HG03342 (cell line): ENCODE measurements at regions not wholly inside any gene's neighbourhood (a gene's known extent, or its start where the extent isn't known, plus 50 kb on each side); places are given as distances from the start of the nearest gene placed in this dataset.
"Not testable (repeated sequence)": the region's sequence is repeated elsewhere in the genome, so short reads cannot be mapped to it uniquely, and the experiment has no call there.

Source experiments
- ATAC-seq: cut with Tn5 transposase; IDR thresholded peaks from one replicate; pipeline ENCODE4 v1.9.1; 2021; ENCODE audit warnings: mild to moderate bottlenecking, moderate library complexity; ENCODE audit not compliant: unreplicated experiment

GRCh38 chr4:85018983-85019382 lies 52.5 kb upstream of the WDFY3 start:
- no peak for ATAC-seq

- no peak for ATAC-seq
Measured at GRCh38 chr4:85019411-85019810, 52.9 kb upstream of the WDFY3 start.

- no peak for ATAC-seq
Measured at GRCh38 chr4:85024671-85025070, 58.2 kb upstream of the WDFY3 start.

GRCh38 chr4:85028910-85029309 lies 62.4 kb upstream of the WDFY3 start:
- ATAC-seq = no peak

GRCh38 chr4:85029453-85029852 lies 63.0 kb upstream of the WDFY3 start:
- ATAC-seq = no peak

GRCh38 chr4:85030156-85030555 lies 63.7 kb upstream of the WDFY3 start:
- ATAC-seq = no peak

- not testable (repeated sequence) for ATAC-seq
Measured at GRCh38 chr4:85033838-85034237, 67.3 kb upstream of the WDFY3 start.

- ATAC-seq = no peak
Measured at GRCh38 chr4:85039526-85039925, 73.0 kb upstream of the WDFY3 start.

- ATAC-seq = not testable (repeated sequence)
Measured at GRCh38 chr4:85043812-85044496, 77.5 kb upstream of the WDFY3 start.

GRCh38 chr4:85050736-85051135 lies 84.2 kb upstream of the WDFY3 start:
- no peak for ATAC-seq

GRCh38 chr4:85051526-85051925 lies 85.0 kb upstream of the WDFY3 start:
- ATAC-seq = no peak

- not testable (repeated sequence) for ATAC-seq
Measured at GRCh38 chr4:85054925-85055324, 88.4 kb upstream of the WDFY3 start.

GRCh38 chr4:85058551-85058950 lies 92.1 kb upstream of the WDFY3 start:
- ATAC-seq = no peak

GRCh38 chr4:85061974-85062373 lies 95.5 kb upstream of the WDFY3 start:
- no peak for ATAC-seq

- no peak for ATAC-seq
Measured at GRCh38 chr4:85062466-85062865, 96.0 kb upstream of the WDFY3 start.

GRCh38 chr4:85067342-85067741 lies 100.9 kb upstream of the WDFY3 start:
- no peak for ATAC-seq

GRCh38 chr4:85078016-85078415 lies 111.5 kb upstream of the WDFY3 start:
- ATAC-seq = no peak

GRCh38 chr4:85081196-85081595 lies 114.7 kb upstream of the WDFY3 start:
- no peak for ATAC-seq

GRCh38 chr4:85084371-85085094 lies 118.0 kb upstream of the WDFY3 start:
- ATAC-seq = peak; percentile 87

- no peak for ATAC-seq
Measured at GRCh38 chr4:85086721-85087120, 120.2 kb upstream of the WDFY3 start.

GRCh38 chr4:85092536-85092935 lies 126.0 kb upstream of the WDFY3 start:
- ATAC-seq = no peak

GRCh38 chr4:85092943-85093342 lies 126.5 kb upstream of the WDFY3 start:
- ATAC-seq = no peak

GRCh38 chr4:85094735-85095134 lies 128.2 kb upstream of the WDFY3 start:
- no peak for ATAC-seq
